Esophagus squamous epithelium (tissue), 5 donors: ENCODE measurements at regions not wholly inside any gene's neighbourhood (a gene's known extent, or its start where the extent isn't known, plus 50 kb on each side); places are given as distances from the start of the nearest gene placed in this dataset.

ENCODE experiments used
- DNase-seq: peaks from one replicate; lab custom pipeline; 2025; lab: John Stamatoyannopoulos, UW
- H3K27ac ChIP-seq, 4 donors: fragments of 200-600 bp; sonication (generic); one replicate each; pipeline ENCODE4 v1.5.1; 2016 to 2019; ENCODE audit warnings: mild to moderate bottlenecking in 1 of 4
- H3K27me3 ChIP-seq, 4 donors: fragments of 200-600 bp; sonication (generic); 1 replicate in 3 of 4; 2 replicates in 1 of 4; pipeline versions ENCODE4 v1.5.1 to v1.6.0; 2017 to 2021; ENCODE audit warnings: antibody characterized with exemption in 1 of 4
- H3K36me3 ChIP-seq, 3 donors: fragments of 200-600 bp; sonication (generic); one replicate each; pipeline ENCODE4 v1.5.1; 2016 to 2019
- H3K4me1 ChIP-seq, 3 donors: fragments of 200-600 bp; sonication (generic); one replicate each; pipeline ENCODE4 v1.5.1; 2017 to 2019
- H3K4me3 ChIP-seq, 4 donors: fragments of 200-600 bp; sonication (generic); 1 replicate in 3 of 4; 2 replicates in 1 of 4; pipeline ENCODE4 v1.5.1; 2016 to 2019; ENCODE audit warnings: mild to moderate bottlenecking in 2 of 4, moderate library complexity in 1 of 4
- H3K9me3 ChIP-seq, 3 donors: fragments of 200-600 bp; sonication (generic); one replicate each; pipeline ENCODE4 v1.5.1; 2016 to 2019
- CTCF ChIP-seq, 6 experiments: fragments of 450-650 bp in 4 of 6; fragments of 200-600 bp in 2 of 6; sonication (generic) in 2 of 6; IDR thresholded peaks; one replicate each; pipeline ENCODE4 v1.5.1; 2016 to 2019; ENCODE audit warnings: antibody characterized with exemption in 6 of 6, mild to moderate bottlenecking in 4 of 6, moderate library complexity in 4 of 6
- POLR2A ChIP-seq, 4 donors: fragments of 450-650 bp; IDR thresholded peaks; one replicate each; pipeline ENCODE4 v1.6.1; 2017; ENCODE audit warnings: antibody characterized with exemption in 4 of 4, mild to moderate bottlenecking in 4 of 4, moderate library complexity in 3 of 4
- WGBS, 2 donors: methylation state at CpG; one replicate each; pipeline ENCODE4 v1.1.5; 2018; 5-methylcytosine and 5-hydroxymethylcytosine counted together
- intact Hi-C: fragments of 100-400 bp; cut with DNase I; formaldehyde crosslinking; loops from one replicate; pipeline ENCODE4 v1.15.0; 2022
- donor health status: DM: yes; HTN: yes; CAD: no.

- DNase-seq: no peak
- Histone ChIP-seq H3K4me1 (no peaks in the 10 kb centered on the region), H3K9me3 (no peaks in the 10 kb centered on the region), H3K4me3 (no peak overlapping the region), H3K36me3 (peaks cover 0 to 48% (median 0%) of the 10 kb centered on the region in 3 donors), H3K27ac (no peak overlapping the region), H3K27me3 (no peaks in the 10 kb centered on the region)
- intact Hi-C loops: no loop called here
- TF ChIP-seq POLR2A (IDR thresholded peaks at IDR 0.05) (no peak), CTCF (IDR thresholded peaks at IDR 0.05) (no peak)
- 70 to 87% methylated on average over 6 of the region's 6 CpGs for WGBS, 2 donors
Observed at GRCh38 chr22:26789951-26790350, 132.6 kb downstream of the MIAT start.

- H3K27ac ChIP-seq: no peak overlapping the region
- H3K9me3 ChIP-seq: no peaks in the 10 kb centered on the region
- no peaks in the 10 kb centered on the region for H3K4me1 ChIP-seq
- intact Hi-C loops: no loop called here
- H3K27me3 ChIP-seq: no peaks in the 10 kb centered on the region
- no peak overlapping the region for H3K4me3 ChIP-seq
- 96 to 100% methylated on average over 4 to 8 of the region's 8 CpGs for WGBS, 2 donors
- TF ChIP-seq POLR2A (IDR thresholded peaks at IDR 0.05) (no peak), CTCF (IDR thresholded peaks at IDR 0.05) (no peak)
- no peak for DNase-seq
- H3K36me3 ChIP-seq: peaks cover 0 to 35% (median 0%) of the 10 kb centered on the region in 3 donors
Observed at GRCh38 chr22:26792522-26792921, 135.1 kb downstream of the MIAT start.

GRCh38 chr22:26796785-26797184 is 139.4 kb downstream of the MIAT start:
- no peaks in the 10 kb centered on the region for H3K4me1 ChIP-seq
- no peak overlapping the region for H3K4me3 ChIP-seq
- no peak overlapping the region for H3K27ac ChIP-seq
- intact Hi-C loops: no loop called here
- DNase-seq: no peak
- peaks cover 0 to 10% (median 0%) of the 10 kb centered on the region in 3 donors for H3K36me3 ChIP-seq
- TF ChIP-seq CTCF (IDR thresholded peaks at IDR 0.05): no peak
- TF ChIP-seq POLR2A (IDR thresholded peaks at IDR 0.05): no peak
- no peaks in the 10 kb centered on the region for H3K9me3 ChIP-seq
- WGBS, 2 donors: 90 to 96% methylated on average over 2 to 9 of the region's 12 CpGs
- H3K27me3 ChIP-seq: no peaks in the 10 kb centered on the region

- H3K27ac ChIP-seq: no peak overlapping the region
- 91 to 93% methylated on average over 3 to 8 of the region's 8 CpGs for WGBS, 2 donors
- no peaks in the 10 kb centered on the region for H3K27me3 ChIP-seq
- H3K4me3 ChIP-seq: no peak overlapping the region
- no peak for DNase-seq
- TF ChIP-seq CTCF (IDR thresholded peaks at IDR 0.05) (no peak), POLR2A (IDR thresholded peaks at IDR 0.05) (no peak)
- peaks cover 0 to 7% (median 0%) of the 10 kb centered on the region in 3 donors for H3K36me3 ChIP-seq
- H3K9me3 ChIP-seq: no peaks in the 10 kb centered on the region
- no peaks in the 10 kb centered on the region for H3K4me1 ChIP-seq
- intact Hi-C loops: no loop called here
Observed at GRCh38 chr22:26797910-26798309, 140.5 kb downstream of the MIAT start.

- Histone ChIP-seq H3K4me1 (no peaks in the 10 kb centered on the region), H3K9me3 (no peaks in the 10 kb centered on the region), H3K27ac (no peak overlapping the region), H3K36me3 (peaks cover 0 to under 1% (median 0%) of the 10 kb centered on the region in 3 donors), H3K4me3 (no peak overlapping the region), H3K27me3 (no peaks in the 10 kb centered on the region)
- DNase-seq: no peak
- intact Hi-C loops: no loop called here
- WGBS, 2 donors: 79 to 80% methylated on average over 9 to 11 of the region's 19 CpGs
- TF ChIP-seq POLR2A (IDR thresholded peaks at IDR 0.05) (no peak), CTCF (IDR thresholded peaks at IDR 0.05) (no peak)
Observed at GRCh38 chr22:26798462-26799065, 141.2 kb downstream of the MIAT start.
